ENCODE measurements at regions not wholly inside any gene's neighbourhood (a gene's known extent, or its start where the extent isn't known, plus 50 kb on each side); places are given as distances from the start of the nearest gene placed in this dataset.

DNA sequence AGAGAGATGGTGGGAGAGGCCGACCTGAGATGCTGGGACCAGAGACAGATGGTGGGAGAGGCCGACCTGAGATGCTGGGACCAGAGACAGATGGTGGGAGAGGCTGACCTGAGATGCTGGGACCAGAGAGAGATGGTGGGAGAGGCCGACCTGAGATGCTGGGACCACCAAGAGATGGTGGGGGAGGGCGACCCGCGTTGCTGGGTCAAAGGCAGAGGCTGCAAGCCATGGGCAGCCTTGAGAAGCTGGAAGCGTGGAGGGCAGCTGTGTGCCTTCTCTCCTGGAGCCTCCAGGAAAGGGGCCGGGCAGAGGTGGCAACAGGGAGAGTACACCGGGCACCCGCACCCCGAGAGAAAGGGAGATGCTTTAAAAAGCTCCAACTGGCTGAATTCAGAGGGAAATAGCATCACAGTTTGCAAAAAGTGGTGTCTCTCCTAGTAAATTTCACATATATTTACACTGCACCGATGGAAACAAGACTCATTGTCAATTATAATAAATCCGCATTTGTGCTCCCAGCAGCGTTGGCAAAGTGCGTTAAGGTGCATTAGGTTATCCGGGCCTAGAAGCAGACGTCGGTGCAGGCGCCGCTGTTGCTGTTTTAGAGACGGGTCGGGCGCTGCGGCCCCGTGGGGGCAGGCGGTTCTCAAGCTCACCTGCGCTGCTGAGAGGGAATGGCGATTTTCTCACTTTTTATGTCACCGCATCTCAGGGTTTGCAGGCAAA lies 132.4 kb downstream of the DLL1 start:
- TF ChIP-seq YY1 (IDR thresholded peaks at IDR 0.05; ENCODE audit: insufficient read depth, insufficient read length) (no peak), ZNF274 (IDR thresholded peaks at IDR 0.05; ENCODE audit: low read depth, low read length) (no peak)

Measured in NT2/D1 (cell line).